ENCODE measurements at regions not wholly inside any gene's neighbourhood (a gene's known extent, or its start where the extent isn't known, plus 50 kb on each side); places are given as distances from the start of the nearest gene placed in this dataset.

GRCh38 chr2:217597681-217598080 lies 405.1 kb downstream of the TNS1 start:
- TF ChIP-seq, protein P1, sequence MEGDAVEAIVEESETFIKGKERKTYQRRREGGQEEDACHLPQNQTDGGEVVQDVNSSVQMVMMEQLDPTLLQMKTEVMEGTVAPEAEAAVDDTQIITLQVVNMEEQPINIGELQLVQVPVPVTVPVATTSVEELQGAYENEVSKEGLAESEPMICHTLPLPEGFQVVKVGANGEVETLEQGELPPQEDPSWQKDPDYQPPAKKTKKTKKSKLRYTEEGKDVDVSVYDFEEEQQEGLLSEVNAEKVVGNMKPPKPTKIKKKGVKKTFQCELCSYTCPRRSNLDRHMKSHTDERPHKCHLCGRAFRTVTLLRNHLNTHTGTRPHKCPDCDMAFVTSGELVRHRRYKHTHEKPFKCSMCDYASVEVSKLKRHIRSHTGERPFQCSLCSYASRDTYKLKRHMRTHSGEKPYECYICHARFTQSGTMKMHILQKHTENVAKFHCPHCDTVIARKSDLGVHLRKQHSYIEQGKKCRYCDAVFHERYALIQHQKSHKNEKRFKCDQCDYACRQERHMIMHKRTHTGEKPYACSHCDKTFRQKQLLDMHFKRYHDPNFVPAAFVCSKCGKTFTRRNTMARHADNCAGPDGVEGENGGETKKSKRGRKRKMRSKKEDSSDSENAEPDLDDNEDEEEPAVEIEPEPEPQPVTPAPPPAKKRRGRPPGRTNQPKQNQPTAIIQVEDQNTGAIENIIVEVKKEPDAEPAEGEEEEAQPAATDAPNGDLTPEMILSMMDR (IDR thresholded peaks at IDR 0.05), result no peak
- TF ChIP-seq ZFX (IDR thresholded peaks at IDR 0.05; ENCODE audit: borderline replicate concordance), result no peak
